IMR-90 (cell line): ENCODE measurements at regions not wholly inside any gene's neighbourhood (a gene's known extent, or its start where the extent isn't known, plus 50 kb on each side); places are given as distances from the start of the nearest gene placed in this dataset.

Experiments used
- MAFK ChIP-seq: IDR thresholded peaks from 2 replicates; pipeline ENCODE4 v1.6.1; 2012; ENCODE audit warnings: low read depth, low read length, improper control_type of control experiment
- MXI1 ChIP-seq: IDR thresholded peaks from 2 replicates; pipeline ENCODE4 v1.6.1; 2012; ENCODE audit warnings: low read depth, mild to moderate bottlenecking, low read length, moderate library complexity, borderline replicate concordance
- POLR2A ChIP-seq: IDR thresholded peaks from 2 replicates; pipeline ENCODE4 v1.6.1; 2012; ENCODE audit warnings: mild to moderate bottlenecking, low read depth, low read length
- RFX5 ChIP-seq: IDR thresholded peaks from 2 replicates; pipeline ENCODE4 v1.8.0; 2012; ENCODE audit warnings: low read depth, mild to moderate bottlenecking, low read length, moderate library complexity
- SMC3 ChIP-seq: fragments of 150-350 bp; IDR thresholded peaks from 2 replicates; pipeline ENCODE4 v1.6.1; 2016; ENCODE audit warnings: low read depth, mild to moderate bottlenecking, antibody characterized with exemption, low read length, moderate library complexity
- TF ChIP-seq, protein P1 (sequence below): conservative IDR thresholded peaks from 2 replicates; pipeline ENCODE4 v1.5.1; 2012; ENCODE audit warnings: mild to moderate bottlenecking, low read depth, low read length, improper control_type of control experiment

DNA sequence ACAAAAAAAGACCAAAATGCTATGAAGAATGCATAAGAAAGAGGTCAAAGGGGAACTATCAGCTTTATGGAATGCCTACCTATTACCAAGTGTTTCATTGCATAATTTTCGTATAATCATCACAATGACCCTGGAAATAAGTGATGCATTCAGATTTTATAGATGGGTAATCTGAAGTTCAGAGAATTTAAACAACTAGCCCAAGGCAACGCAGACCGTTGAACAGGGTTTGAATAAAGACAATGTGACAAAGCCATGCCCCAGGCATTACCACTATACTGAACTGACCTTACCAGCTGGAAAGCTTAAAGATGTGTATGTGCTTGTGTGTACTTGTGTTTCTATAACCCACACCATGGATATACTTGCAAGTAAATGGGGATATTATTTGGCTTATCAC, 827.6 kb upstream of the ADGRL2 start:
- no peak for TF ChIP-seq POLR2A
- TF ChIP-seq, protein P1, sequence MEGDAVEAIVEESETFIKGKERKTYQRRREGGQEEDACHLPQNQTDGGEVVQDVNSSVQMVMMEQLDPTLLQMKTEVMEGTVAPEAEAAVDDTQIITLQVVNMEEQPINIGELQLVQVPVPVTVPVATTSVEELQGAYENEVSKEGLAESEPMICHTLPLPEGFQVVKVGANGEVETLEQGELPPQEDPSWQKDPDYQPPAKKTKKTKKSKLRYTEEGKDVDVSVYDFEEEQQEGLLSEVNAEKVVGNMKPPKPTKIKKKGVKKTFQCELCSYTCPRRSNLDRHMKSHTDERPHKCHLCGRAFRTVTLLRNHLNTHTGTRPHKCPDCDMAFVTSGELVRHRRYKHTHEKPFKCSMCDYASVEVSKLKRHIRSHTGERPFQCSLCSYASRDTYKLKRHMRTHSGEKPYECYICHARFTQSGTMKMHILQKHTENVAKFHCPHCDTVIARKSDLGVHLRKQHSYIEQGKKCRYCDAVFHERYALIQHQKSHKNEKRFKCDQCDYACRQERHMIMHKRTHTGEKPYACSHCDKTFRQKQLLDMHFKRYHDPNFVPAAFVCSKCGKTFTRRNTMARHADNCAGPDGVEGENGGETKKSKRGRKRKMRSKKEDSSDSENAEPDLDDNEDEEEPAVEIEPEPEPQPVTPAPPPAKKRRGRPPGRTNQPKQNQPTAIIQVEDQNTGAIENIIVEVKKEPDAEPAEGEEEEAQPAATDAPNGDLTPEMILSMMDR, result no peak
- no peak for TF ChIP-seq MAFK
- TF ChIP-seq MXI1, result no peak
- TF ChIP-seq RFX5, result no peak
- no peak for TF ChIP-seq SMC3
